HFFc6 (cell line): ENCODE measurements at regions not wholly inside any gene's neighbourhood (a gene's known extent, or its start where the extent isn't known, plus 50 kb on each side); places are given as distances from the start of the nearest gene placed in this dataset.

Experiments used
- DNase-seq: peaks from one replicate; pipeline ENCODE4 v3.0.0-alpha.2; 2018
- H3K27ac Mint-ChIP-seq: 2 replicates; pipeline ENCODE4 v1.8.0; 2020; ENCODE audit warnings: mild to moderate bottlenecking, mixed read lengths
- H3K27me3 Mint-ChIP-seq: 2 replicates; pipeline ENCODE4 v1.8.0; 2021; ENCODE audit warnings: mild to moderate bottlenecking, moderate library complexity, mixed read lengths; ENCODE audit not compliant: insufficient read depth
- H3K36me3 Mint-ChIP-seq: 2 replicates; pipeline ENCODE4 v1.8.0; 2021; ENCODE audit warnings: low read depth, mixed read lengths
- H3K4me1 Mint-ChIP-seq: 2 replicates; pipeline ENCODE4 v1.8.0; 2020; ENCODE audit warnings: low read depth, mixed read lengths
- H3K4me3 Mint-ChIP-seq: 2 replicates; pipeline ENCODE4 v1.8.0; 2020; ENCODE audit warnings: mild to moderate bottlenecking, moderate library complexity, mixed read lengths
- H3K9me3 Mint-ChIP-seq: 2 replicates; pipeline ENCODE4 v1.8.0; 2020; ENCODE audit warnings: mild to moderate bottlenecking, mixed read lengths
- TF ChIP-seq, protein P1 (sequence below): fragments of 200-600 bp; sonication (generic); IDR thresholded peaks from 2 replicates; pipeline ENCODE4 v1.5.0; 2021; ENCODE audit warnings: antibody characterized with exemption, mild to moderate bottlenecking

DNA sequence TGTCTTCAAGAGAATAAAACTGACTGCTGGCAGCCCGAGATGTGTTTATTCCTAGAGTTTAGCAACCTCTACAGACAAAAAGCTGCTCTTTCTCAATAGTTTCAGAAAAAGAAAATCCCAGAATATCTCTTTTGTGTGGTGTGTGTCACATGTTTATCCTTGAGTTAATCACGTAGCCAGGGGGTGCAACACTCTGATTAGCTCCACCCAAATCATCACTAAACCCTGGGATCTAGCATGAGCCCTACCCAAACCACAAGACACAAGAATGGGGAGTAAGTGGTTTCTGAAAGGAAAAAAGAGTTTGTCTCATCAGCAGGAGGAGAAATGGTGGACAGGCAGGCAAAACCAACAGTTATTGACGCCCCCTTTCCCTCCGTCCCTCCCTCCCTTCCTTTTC is 78.5 kb upstream of the AGBL1 start:
- H3K4me1 Mint-ChIP-seq: no peaks in the 10 kb centered on the region
- H3K9me3 Mint-ChIP-seq: peaks cover 60% of the 10 kb centered on the region
- no peak overlapping the region for H3K27ac Mint-ChIP-seq
- H3K4me3 Mint-ChIP-seq: no peak overlapping the region
- peaks cover 1% of the 10 kb centered on the region for H3K27me3 Mint-ChIP-seq
- TF ChIP-seq, protein P1, sequence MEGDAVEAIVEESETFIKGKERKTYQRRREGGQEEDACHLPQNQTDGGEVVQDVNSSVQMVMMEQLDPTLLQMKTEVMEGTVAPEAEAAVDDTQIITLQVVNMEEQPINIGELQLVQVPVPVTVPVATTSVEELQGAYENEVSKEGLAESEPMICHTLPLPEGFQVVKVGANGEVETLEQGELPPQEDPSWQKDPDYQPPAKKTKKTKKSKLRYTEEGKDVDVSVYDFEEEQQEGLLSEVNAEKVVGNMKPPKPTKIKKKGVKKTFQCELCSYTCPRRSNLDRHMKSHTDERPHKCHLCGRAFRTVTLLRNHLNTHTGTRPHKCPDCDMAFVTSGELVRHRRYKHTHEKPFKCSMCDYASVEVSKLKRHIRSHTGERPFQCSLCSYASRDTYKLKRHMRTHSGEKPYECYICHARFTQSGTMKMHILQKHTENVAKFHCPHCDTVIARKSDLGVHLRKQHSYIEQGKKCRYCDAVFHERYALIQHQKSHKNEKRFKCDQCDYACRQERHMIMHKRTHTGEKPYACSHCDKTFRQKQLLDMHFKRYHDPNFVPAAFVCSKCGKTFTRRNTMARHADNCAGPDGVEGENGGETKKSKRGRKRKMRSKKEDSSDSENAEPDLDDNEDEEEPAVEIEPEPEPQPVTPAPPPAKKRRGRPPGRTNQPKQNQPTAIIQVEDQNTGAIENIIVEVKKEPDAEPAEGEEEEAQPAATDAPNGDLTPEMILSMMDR: no peak
- H3K36me3 Mint-ChIP-seq: no peaks in the 10 kb centered on the region
- DNase-seq: no peak

DNA sequence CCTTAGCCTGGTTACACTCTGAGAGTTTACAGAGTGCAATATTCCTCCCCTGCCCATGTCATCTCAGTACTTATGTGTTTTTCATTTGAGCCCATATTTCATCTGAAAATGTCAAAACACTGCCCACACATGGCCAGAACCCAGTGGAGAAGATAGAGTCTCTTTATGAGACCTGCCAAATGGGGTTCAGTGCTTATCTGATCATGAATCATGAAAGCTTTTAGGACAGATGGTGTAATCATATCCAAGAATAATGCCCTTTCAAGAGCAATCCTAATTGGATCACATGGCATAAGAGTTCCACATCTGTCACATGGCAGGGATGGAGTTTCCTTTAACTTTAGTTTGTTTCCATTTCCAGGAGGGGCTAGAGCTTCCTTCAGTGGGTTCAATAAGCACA is 77.2 kb upstream of the AGBL1 start:
- Mint-ChIP-seq H3K27me3 (no peaks in the 10 kb centered on the region; the same call in 1 of the 2 replicates), H3K27ac (no peak overlapping the region), H3K4me3 (no peak overlapping the region), H3K4me1 (no peaks in the 10 kb centered on the region), H3K36me3 (no peaks in the 10 kb centered on the region), H3K9me3 (peaks cover 60% of the 10 kb centered on the region)
- TF ChIP-seq, protein P1: no peak
- DNase-seq: no peak

DNA sequence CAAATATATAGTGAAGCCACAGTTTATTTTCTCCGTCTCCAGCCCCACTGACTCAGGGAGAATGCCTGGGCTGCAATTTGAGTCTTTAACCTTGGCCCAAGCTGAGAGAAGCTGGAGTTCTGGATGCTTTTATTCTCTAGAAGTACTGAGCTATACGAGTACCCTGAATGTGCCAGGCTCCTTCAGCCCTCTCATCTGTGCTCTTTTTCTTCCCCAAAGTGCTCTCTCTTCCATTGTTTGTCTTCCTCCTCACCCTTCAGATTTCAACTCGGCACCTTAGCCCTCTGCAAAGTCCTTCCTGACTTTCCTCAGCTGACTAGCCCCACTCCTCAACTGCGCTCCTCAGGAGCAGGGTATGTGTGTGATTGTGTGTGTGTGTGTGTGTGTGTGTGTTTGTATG is 75.6 kb upstream of the AGBL1 start:
- no peak for DNase-seq
- no peak overlapping the region for H3K27ac Mint-ChIP-seq
- H3K4me1 Mint-ChIP-seq: no peaks in the 10 kb centered on the region
- TF ChIP-seq, protein P1: no peak
- peaks cover 51% of the 10 kb centered on the region for H3K9me3 Mint-ChIP-seq
- no peaks in the 10 kb centered on the region for H3K27me3 Mint-ChIP-seq
- H3K36me3 Mint-ChIP-seq: no peaks in the 10 kb centered on the region
- H3K4me3 Mint-ChIP-seq: no peak overlapping the region

DNA sequence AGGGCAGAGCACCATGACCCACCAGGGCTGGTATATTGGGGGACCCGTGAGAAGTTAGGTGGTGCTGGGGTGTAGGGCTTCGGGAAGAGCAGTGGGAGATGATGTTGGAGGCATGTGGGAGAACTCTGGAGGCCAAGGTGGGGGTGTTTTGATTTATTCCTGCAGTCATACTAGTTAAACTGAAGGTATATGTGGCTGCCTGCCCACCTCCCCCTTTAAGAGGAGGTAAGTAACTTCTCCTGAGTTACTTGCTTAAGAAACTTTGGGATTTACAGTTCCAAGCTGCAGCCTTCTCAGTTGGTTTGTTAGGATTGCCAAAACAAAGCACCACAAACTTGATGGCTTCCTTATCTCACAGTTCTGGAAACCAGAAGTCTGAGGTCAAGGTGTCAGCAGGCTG is 73.1 kb upstream of the AGBL1 start:
- TF ChIP-seq, protein P1: no peak
- H3K4me1 Mint-ChIP-seq: no peaks in the 10 kb centered on the region
- H3K27me3 Mint-ChIP-seq: no peaks in the 10 kb centered on the region
- no peak overlapping the region for H3K4me3 Mint-ChIP-seq
- H3K36me3 Mint-ChIP-seq: no peaks in the 10 kb centered on the region
- no peak overlapping the region for H3K27ac Mint-ChIP-seq
- peaks cover 55% of the 10 kb centered on the region for H3K9me3 Mint-ChIP-seq
- no peak for DNase-seq

DNA sequence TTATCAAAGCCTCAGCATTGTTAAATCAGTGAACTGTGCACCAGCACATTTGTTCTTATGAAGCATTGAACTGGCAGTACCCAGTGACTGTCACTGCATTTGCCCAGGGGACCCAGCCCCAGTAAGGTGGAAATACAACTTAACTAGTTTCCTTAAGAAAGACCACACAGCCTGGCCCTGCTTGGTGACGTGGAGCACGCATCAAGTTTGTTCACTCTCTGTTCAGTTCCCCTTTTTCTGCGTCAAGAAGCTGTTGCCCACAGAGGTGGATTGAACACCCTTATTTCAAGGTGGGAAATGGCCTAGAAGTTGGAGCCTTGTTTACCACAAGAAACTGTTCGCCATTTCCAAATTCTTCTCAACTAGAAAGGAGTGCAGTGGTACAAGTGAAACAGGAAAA is 69.9 kb upstream of the AGBL1 start:
- Mint-ChIP-seq H3K27ac (no peak overlapping the region), H3K27me3 (no peaks in the 10 kb centered on the region), H3K4me3 (no peak overlapping the region), H3K4me1 (no peaks in the 10 kb centered on the region), H3K9me3 (peaks cover 54% of the 10 kb centered on the region), H3K36me3 (no peaks in the 10 kb centered on the region)
- no peak for DNase-seq
- TF ChIP-seq, protein P1: no peak

DNA sequence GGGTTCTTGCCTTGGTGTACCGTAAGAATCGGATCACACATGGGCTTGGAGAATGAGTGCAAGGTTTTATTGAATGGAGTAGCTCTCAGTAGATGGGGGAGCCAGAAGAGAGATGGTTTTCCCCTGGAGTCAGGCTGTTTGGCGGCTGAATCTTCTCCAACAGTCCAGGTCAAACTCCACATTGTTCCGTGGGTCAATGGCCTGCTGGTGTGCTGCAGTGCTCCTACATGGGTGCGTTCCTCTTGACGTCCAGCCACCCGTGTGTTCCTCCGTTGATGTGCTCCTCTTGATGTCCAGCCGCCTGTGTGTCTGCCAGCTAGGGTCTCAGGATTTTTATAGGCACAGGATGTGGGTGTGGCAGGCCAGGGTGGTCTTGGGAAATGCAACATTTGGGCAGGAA is 69.3 kb upstream of the AGBL1 start:
- DNase-seq: no peak
- Mint-ChIP-seq H3K9me3 (peaks cover 51% of the 10 kb centered on the region), H3K4me3 (no peak overlapping the region), H3K4me1 (no peaks in the 10 kb centered on the region), H3K27ac (no peak overlapping the region), H3K36me3 (no peaks in the 10 kb centered on the region), H3K27me3 (no peaks in the 10 kb centered on the region)
- TF ChIP-seq, protein P1: no peak
